Ascending aorta (tissue), 2 donors: ENCODE measurements at regions not wholly inside any gene's neighbourhood (a gene's known extent, or its start where the extent isn't known, plus 50 kb on each side); places are given as distances from the start of the nearest gene placed in this dataset.
"Not testable (repeated sequence)": the region's sequence is repeated elsewhere in the genome, so short reads cannot be mapped to it uniquely, and the experiment has no call there.

Experiments used
- DNase-seq, 2 donors: peaks; one replicate each; pipeline ENCODE4 v3.0.0-alpha.2; 2019; ENCODE audit warnings: low spot score in 2 of 2
- H3K27ac ChIP-seq, 2 donors: fragments of 200-600 bp; sonication (generic); one replicate each; pipeline ENCODE4 v1.5.1; 2016 to 2017; ENCODE audit warnings: mild to moderate bottlenecking in 1 of 2
- H3K27me3 ChIP-seq: fragments of 200-600 bp; sonication (generic); one replicate; pipeline ENCODE4 v1.5.1; 2017
- H3K36me3 ChIP-seq, 2 donors: fragments of 200-600 bp; sonication (generic); one replicate each; pipeline ENCODE4 v1.5.1; 2016
- H3K4me1 ChIP-seq, 2 donors: fragments of 200-600 bp; sonication (generic); one replicate each; pipeline ENCODE4 v1.5.1; 2016 to 2017; ENCODE audit warnings: mild to moderate bottlenecking in 1 of 2
- H3K4me3 ChIP-seq, 2 donors: fragments of 200-600 bp; sonication (generic); one replicate each; pipeline ENCODE4 v1.5.1; 2016 to 2017; ENCODE audit warnings: mild to moderate bottlenecking in 1 of 2
- H3K9me3 ChIP-seq, 2 donors: fragments of 200-600 bp; sonication (generic); one replicate each; pipeline ENCODE4 v1.5.1; 2016
- CTCF ChIP-seq, 3 experiments: fragments of 200-600 bp in 2 of 3; fragments of 450-650 bp in 1 of 3; sonication (generic) in 2 of 3; IDR thresholded peaks; one replicate each; pipeline ENCODE4 v1.5.1; 2016 to 2019; ENCODE audit warnings: antibody characterized with exemption in 3 of 3, mild to moderate bottlenecking in 1 of 3, moderate library complexity in 1 of 3
- intact Hi-C: fragments of 100-400 bp; cut with DNase I; formaldehyde crosslinking; loops from one replicate; pipeline ENCODE4 v1.15.1; 2023

- H3K9me3 ChIP-seq: no peaks in the 10 kb centered on the region
- no peaks in the 10 kb centered on the region for H3K4me1 ChIP-seq
- H3K27me3 ChIP-seq: no peaks in the 10 kb centered on the region
- intact Hi-C loops: no loop called here
- no peak for DNase-seq
- H3K27ac ChIP-seq: no peak overlapping the region
- H3K4me3 ChIP-seq: no peak overlapping the region
- TF ChIP-seq CTCF (IDR thresholded peaks at IDR 0.05): no peak
- no peaks in the 10 kb centered on the region for H3K36me3 ChIP-seq
These were observed 115.1 kb downstream of the RTP5 start for GRCh38 chr2:241984658-241985057.

GRCh38 chr2:241985161-241985985 lies 115.8 kb downstream of the RTP5 start:
- H3K27me3 ChIP-seq, intact Hi-C loops, H3K27ac ChIP-seq, H3K9me3 ChIP-seq, H3K36me3 ChIP-seq, H3K4me1 ChIP-seq, DNase-seq, H3K4me3 ChIP-seq: not testable (repeated sequence)

- H3K4me3 ChIP-seq: no peak overlapping the region
- H3K27me3 ChIP-seq: no peaks in the 10 kb centered on the region
- no peaks in the 10 kb centered on the region for H3K4me1 ChIP-seq
- no peak overlapping the region for H3K27ac ChIP-seq
- no peaks in the 10 kb centered on the region for H3K9me3 ChIP-seq
- no peaks in the 10 kb centered on the region for H3K36me3 ChIP-seq
- intact Hi-C loops: no loop called here
- no peak for DNase-seq
- TF ChIP-seq CTCF (IDR thresholded peaks at IDR 0.05): no peak
These were observed 116.4 kb downstream of the RTP5 start for GRCh38 chr2:241985986-241986329.

DNA sequence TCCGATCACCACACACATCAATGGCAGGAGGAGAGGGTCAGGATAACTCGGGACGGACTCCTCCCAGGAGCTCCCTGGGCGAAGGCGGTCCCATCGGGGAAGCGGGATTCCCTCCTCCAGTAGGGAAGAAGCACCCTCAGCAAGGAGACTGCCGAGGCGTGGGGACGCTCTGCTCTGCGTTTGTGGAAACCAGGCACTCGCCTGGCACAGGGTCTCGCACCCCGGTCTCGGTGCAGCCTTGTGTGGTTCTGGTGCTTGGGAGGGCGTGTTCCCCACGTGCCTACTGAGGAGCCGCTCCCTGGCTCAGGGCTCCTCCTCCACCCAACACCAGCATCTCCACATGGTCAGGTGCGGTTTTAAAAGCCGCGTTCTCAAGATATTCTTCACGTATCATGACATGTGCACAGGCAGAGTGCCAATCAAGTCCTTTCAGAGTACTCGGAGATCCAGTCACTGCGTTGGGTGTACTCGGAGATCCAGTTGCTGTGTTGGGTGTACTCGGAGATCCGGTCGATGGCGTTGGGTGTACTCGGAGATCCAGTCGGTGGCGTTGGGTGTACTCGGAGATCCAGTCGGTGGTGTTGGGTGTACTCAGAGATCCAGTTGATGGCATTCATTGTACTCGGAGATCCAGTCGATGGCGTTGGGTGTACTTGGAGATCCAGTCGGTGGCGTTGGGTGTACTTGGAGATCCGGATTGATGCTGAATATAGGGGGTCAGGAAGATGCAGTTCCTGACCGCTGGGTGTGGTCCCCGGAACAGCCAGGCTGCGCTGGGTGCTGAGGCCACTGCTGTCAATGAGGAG lies 117.5 kb downstream of the RTP5 start:
- TF ChIP-seq CTCF (IDR thresholded peaks at IDR 0.05): no peak
- intact Hi-C loops: no loop called here
- H3K36me3 ChIP-seq: no peaks in the 10 kb centered on the region
- no peak overlapping the region for H3K4me3 ChIP-seq
- DNase-seq: no peak
- H3K4me1 ChIP-seq: no peaks in the 10 kb centered on the region
- no peak overlapping the region for H3K27ac ChIP-seq
- H3K9me3 ChIP-seq: no peaks in the 10 kb centered on the region
- H3K27me3 ChIP-seq: no peaks in the 10 kb centered on the region

- Histone ChIP-seq H3K4me3 (no peak overlapping the region), H3K9me3 (no peaks in the 10 kb centered on the region), H3K36me3 (no peaks in the 10 kb centered on the region), H3K27ac (no peak overlapping the region), H3K4me1 (no peaks in the 10 kb centered on the region), H3K27me3 (no peaks in the 10 kb centered on the region)
- intact Hi-C loops: no loop called here
- TF ChIP-seq CTCF (IDR thresholded peaks at IDR 0.05): no peak
- DNase-seq: no peak
These were observed 118.2 kb downstream of the RTP5 start for GRCh38 chr2:241987726-241988125.

DNA sequence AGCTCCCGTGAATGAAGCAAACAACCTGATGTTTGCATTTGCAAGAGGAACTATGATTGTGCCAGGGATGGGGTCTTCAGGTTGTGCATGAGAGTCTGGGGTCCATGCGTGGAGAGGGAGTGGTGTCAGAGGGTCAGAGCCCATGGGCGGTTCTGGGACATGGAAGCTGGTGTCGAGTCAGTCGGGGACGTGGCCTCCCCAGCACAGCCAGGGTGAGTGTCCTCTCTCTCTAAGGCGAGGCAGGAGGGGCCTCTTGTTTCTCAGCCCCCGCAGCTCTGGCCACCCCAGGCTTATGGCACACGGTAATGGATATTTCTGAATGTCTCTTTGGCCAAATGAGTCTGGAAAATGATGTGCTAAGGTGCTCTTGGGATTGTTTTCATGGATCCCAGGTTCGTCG lies 118.6 kb downstream of the RTP5 start:
- intact Hi-C loops: no loop called here
- no peak overlapping the region for H3K27ac ChIP-seq
- no peaks in the 10 kb centered on the region for H3K27me3 ChIP-seq
- no peaks in the 10 kb centered on the region for H3K9me3 ChIP-seq
- TF ChIP-seq CTCF (IDR thresholded peaks at IDR 0.05): no peak
- DNase-seq: peak in 1 of 2 donors; percentile 22
- no peaks in the 10 kb centered on the region for H3K36me3 ChIP-seq
- H3K4me3 ChIP-seq: no peak overlapping the region
- no peaks in the 10 kb centered on the region for H3K4me1 ChIP-seq
